ENCODE measurements at regions not wholly inside any gene's neighbourhood (a gene's known extent, or its start where the extent isn't known, plus 50 kb on each side); places are given as distances from the start of the nearest gene placed in this dataset.
A peak's percentile ranks its signal among the peaks of the same experiment; 100 is the strongest.
"Not testable (repeated sequence)": the region's sequence is repeated elsewhere in the genome, so short reads cannot be mapped to it uniquely, and the experiment has no call there.

DNA sequence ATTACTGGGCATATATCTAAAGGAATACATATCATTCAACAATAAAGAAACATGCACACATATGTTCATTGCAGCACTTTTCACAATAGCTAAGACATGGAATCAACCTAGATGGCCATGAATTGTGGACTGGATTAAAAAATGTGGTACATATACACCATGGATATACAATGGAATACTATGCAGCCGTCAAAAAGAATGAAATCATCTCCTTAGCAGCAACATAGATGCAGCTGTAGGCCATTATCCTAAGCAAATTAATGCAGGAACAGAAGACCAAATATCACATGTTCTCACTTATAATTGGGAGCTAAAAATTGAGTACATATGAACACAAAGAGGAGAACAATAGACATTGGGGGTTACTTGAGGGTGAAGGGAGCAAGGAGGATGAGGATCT lies 175.6 kb downstream of the POLR1F start:
- no peak for DNase-seq

- DNase-seq, result no peak
These were observed 178.0 kb downstream of the POLR1F start for GRCh38 chr7:19530852-19531251.

DNA sequence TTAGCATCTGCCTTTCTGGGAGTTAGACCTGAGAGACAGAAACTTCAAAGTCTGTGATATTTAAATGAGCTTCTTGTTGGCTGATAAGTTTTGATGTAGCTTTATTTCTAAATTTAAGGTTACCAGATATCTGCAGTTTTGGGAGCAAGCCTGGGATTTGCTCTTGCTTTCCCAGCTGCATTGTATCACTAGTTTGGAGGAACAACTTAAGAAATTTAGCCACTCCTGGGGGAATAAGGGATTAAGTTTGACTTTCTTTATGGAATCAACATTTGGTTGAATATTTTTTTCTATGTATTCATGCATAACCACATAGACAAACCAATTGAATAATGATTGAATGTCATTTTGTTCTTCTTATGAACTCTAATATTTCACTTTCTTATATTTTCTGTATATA lies 178.6 kb downstream of the POLR1F start:
- peak; percentile 22 for DNase-seq

DNA sequence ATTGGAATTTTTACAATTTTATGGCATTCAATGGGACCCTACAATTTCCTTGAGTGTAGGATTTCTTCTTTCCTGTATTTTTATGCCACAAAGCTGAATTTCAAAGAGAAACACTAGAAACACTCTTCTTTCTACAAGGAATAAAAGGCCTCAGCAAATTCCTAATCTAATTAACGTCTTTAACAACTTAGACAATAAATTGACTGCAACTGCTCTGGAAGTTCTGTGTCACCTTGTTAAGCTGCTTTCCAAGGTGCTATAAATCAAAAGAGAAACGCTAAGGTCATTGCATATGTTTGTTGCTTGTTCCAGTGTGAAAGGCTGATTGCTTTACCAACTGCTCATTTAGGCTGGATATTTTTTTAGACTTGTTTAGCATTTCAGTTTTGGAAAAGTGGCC lies 182.2 kb downstream of the POLR1F start:
- no peak for DNase-seq

- DNase-seq, result no peak
These were observed 186.4 kb downstream of the POLR1F start for GRCh38 chr7:19522486-19522885.

GRCh38 chr7:19520392-19520791 lies 188.4 kb downstream of the POLR1F start:
- DNase-seq, result no peak

DNA sequence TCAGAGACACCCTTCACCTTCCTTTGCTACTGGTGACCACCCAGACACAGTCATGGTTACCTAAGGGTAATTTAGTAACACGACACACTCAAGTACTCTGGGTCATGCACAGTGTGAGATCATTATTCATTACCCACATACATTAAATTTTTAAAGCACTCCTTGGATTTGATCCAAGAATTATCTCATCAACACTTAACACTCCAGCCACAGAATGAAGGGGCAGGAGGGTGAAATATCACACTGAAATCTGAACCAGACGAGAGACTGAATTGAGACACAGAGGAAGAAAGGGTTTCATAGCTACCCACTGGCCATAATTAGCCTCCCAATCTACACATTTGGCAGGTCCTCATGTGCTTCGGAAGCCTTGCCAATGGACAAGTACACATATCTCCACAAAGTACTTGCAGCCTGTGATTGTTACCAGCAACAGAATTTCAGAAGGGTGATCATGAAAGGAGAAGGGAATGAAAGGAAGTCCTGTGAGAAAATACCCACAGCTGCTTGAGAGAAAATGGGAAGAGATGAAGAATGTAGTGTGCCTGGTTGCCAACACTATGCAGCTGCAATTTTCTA lies 189.3 kb downstream of the POLR1F start:
- DNase-seq, result peak; percentile 54

- not testable (repeated sequence) for DNase-seq
These were observed 191.3 kb downstream of the POLR1F start for GRCh38 chr7:19517546-19517945.

GRCh38 chr7:19508821-19509220 lies 200.0 kb downstream of the POLR1F start:
- DNase-seq, result no peak

GRCh38 chr7:19508124-19508523 lies 200.7 kb downstream of the POLR1F start:
- no peak for DNase-seq

DNA sequence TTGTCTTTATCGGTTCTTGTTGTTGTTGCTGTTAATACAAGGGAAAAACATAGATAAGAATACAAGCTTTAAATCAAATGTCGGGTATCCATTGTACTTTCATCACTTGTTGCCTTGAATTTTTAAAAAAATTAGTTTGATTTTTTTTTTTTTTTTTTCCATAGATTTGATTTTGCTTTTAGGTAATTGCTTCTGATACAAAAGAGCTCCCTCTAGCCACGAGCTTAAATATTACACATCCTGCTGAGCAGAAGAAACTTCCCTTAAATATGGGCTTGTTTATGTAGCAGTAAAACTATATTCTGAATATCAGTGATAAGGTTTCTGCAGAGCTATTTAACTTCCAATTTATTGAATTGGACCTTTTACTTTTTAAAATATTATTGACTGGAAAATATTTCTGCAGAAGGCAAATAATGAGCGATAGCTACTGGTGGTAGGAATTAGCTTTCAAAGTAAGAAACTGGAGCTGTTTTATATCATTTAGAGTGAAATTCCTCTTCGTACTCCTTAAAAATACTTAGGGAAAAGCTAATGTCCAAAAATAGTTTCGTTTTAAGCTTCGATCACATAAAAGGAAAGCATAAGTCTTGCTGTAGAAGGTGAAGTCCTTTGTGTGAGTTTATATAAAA lies 216.9 kb downstream of the POLR1F start:
- peak; percentile 46 for DNase-seq

DNA sequence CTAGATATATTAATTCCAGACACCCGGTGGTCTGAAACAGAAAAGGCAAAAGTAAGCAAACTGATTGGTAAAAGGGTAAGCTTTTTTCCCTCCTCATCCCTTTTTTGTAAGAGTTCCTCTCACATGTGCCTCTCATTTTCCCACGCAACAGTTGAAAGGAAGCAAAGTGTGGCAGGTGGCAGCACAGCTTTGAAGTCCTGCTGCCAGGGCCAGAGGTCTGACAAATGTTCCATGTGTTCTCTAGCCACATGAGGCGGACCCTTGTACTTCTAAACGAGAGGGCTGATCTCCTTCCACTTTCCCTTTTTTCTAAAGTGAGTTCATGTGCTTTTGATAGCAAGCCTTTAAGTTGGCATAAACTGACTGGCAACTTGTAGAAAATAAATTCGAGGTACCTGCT lies 217.5 kb downstream of the POLR1F start:
- no peak for DNase-seq

DNA sequence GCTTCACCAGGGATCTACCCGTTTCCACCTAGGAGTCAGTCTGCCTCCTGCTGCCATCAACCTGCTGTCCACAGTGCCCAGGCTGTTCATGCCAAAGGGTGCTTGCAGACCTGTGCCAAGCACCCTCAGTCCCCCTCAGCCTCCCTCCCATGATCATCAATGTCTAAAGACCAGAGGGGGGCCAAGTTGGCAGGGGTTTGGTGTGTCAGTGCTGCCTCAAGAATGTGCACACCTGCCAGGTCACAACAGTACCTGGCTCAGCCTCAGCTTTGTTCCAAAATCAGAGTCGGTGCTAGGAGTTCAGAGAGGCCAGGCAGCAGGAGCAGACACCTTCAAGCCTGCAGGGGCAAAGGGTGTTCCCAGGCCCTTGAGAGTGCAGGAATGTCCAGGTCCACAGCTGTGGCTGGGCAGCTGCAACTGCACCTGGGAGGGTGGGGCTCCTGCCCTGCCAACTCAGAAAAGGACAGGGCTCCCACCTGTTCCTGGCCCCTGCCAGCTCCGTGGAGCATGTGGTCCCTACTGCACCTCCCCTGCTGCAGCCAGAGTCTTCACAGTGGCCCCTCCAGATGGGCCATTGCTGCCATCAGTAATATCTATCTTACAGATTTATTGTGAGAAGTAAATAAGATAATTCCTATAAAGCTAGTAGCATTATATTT lies 219.5 kb downstream of the POLR1F start:
- no peak for DNase-seq

DNA sequence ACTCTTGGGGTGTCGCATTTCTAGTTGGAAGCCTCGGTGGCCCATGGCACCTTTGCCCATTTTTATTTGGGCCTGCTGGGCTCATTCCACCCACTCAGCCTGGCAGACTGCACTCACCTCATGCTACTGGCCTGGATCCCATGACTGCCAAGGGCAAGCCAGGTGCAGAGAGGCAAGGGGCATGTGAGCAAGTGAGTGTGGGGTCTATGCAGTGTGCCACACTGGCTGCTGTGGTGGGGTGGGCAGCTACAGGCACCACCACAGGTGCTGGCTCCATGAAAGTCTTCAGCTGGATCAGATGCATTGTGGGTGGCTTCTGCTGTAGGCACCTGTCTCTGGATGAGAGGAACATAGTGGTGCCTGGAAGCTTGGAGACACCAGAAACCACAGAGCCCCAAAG lies 220.8 kb downstream of the POLR1F start:
- DNase-seq, result no peak

DNA sequence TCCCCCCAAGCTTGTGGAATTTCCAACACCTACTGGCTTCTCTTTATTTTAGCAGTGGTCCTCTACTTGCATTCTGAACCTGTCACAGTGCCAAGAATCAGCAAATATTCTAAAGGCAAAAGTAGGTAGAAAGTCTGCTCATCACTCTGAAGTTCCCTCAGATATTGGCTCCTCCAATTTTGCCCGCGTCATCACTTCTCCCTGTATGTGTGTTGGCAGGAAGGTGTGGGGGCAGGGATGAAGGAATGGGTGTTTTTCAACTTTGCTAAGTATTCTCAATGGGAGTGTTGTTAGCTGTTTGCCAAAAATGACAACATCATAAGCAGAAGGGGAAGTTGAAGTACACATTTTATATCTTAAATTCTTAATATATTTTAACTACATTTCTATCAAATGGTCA lies 226.2 kb downstream of the POLR1F start:
- DNase-seq, result no peak

DNA sequence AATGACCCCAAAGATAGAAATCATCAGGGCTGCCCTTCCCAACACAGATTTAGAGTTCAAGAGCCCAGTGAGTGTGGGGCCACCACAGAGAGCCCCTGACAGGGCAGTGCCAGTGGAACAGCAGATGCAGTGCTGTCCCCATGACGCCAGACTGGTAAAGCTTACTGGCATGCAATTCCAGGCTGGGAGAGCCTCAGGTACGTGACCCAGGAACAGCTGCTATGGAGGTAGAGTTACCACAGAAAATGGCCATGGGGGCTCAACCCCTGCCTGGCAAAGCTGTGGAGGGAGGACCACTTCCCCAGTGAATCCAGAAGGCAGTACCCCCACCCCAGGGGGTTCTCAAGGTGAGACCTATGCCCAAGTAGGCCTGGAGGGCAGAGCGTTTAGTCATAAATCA lies 228.5 kb downstream of the POLR1F start:
- DNase-seq, result no peak

DNA sequence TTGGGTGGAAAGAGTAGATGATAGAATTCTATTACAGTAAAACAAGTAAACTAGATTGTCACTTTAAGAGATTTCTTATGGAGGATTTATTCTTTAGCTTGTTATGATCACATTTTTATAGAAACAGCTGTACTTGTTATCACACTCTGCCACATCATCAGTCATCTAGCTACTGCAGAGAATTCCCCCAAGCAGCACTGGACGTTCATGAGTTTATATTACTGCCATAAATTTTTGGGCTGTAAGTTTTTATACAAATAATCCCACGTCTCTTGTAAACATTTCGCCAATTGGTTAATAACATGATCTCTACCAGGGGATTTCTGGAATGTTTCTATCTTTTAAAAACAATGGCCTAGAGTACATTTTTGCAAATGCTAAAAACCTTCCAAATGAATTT lies 238.8 kb downstream of the POLR1F start:
- peak; percentile 59 for DNase-seq

GRCh38 chr7:19465861-19466260 lies 243.0 kb downstream of the POLR1F start:
- DNase-seq, result no peak

GRCh38 chr7:19464751-19465150 lies 244.1 kb downstream of the POLR1F start:
- DNase-seq, result no peak

DNA sequence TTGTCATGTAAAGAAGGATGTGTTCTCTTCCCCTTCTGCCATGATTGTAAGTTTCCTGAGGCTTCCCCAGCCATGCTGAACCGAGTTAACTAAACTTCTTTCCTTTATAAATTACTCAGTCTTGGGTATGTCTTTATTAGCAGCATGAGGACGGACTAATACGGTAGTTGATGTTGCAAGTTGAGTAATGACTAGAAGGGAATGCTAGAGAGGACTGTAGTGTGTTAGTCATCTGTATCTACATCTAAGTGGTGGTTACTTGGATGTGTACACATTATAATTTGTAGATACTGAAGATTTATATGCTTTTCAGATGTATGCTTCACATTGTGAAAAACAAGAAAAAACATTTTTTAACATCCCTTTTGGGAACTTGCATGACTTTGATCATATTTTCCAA lies 244.6 kb downstream of the POLR1F start:
- DNase-seq, result no peak

DNA sequence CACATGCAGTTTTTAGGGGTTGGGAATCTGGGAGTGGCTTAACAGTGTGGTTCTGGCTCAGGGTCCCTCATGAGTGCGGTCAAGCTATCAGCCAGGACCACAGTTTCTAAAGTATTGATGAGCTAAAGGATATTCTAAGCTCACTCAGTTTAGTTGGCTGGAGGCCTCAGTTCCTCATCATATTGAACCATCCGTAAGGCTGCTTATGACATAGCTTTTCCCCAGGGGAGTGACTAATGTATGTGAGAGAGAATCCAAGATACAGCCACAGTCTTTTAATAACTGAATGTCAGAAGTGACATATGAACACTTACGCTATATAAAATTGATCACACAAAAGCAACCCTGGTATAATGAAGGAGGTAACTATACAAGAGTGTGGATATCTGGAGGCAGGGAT lies 245.3 kb downstream of the POLR1F start:
- no peak for DNase-seq

- DNase-seq, result no peak
These were observed 253.2 kb downstream of the POLR1F start for GRCh38 chr7:19455623-19456022.

DNA sequence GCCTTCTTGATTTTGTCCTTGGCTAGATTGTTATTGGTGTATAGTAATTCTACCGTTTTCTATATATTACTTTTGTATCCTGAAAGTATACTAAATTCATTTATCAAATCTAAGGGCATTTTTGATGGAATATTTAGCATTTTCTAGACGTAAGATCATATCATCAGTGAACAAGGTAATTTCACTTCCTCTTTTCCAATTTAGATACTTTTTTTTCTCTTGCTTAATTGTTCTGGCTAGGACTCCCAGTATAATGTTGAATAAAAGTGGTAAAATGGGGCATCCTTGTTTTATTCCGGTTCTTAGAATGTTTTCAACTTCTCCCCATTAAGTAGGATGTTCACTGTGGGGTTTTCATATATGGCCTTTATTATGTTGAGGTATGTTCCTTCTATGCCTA lies 260.7 kb downstream of the POLR1F start:
- no peak for DNase-seq
